ENCODE measurements at regions not wholly inside any gene's neighbourhood (a gene's known extent, or its start where the extent isn't known, plus 50 kb on each side); places are given as distances from the start of the nearest gene placed in this dataset.

GRCh38 chr17:73718912-73719311, 74.7 kb upstream of the SDK2 start:
- 32 to 35% methylated on average over 9 of the region's 9 CpGs for WGBS, 2 donors
- ATAC-seq, result no peak
- no peaks in the 10 kb centered on the region for H3K36me3 ChIP-seq (replicated peaks in 1 of 2; ENCODE audit: insufficient read depth in 1 of 2, low read depth in 2 of 2)

GRCh38 chr17:73719588-73720071, 75.4 kb upstream of the SDK2 start:
- 34 to 36% methylated on average over 3 to 16 of the region's 16 CpGs for WGBS, 2 donors
- no peak overlapping the region for H3K4me3 ChIP-seq
- TF ChIP-seq POLR2A (IDR thresholded peaks at IDR 0.05), result no peak
- no peak for TF ChIP-seq CTCF (IDR thresholded peaks at IDR 0.05)
- no peaks in the 10 kb centered on the region for H3K4me1 ChIP-seq
- DNase-seq (peak in 2 of 4 donors; percentile 12 to 16), ATAC-seq (peak; percentile 35)
- no peaks in the 10 kb centered on the region for H3K27me3 ChIP-seq
- H3K9me3 ChIP-seq, result no peaks in the 10 kb centered on the region
- intact Hi-C loops (cut with DNase I), result no loop called here
- H3K36me3 ChIP-seq (replicated peaks in 1 of 2; ENCODE audit: insufficient read depth in 1 of 2, low read depth in 2 of 2), result no peaks in the 10 kb centered on the region
- H3K27ac ChIP-seq, result no peak overlapping the region

More at GRCh38 chr17:73718912-73719311, 74.7 kb upstream of the SDK2 start:
- Histone ChIP-seq H3K4me3 (no peak overlapping the region), H3K27me3 (no peaks in the 10 kb centered on the region), H3K4me1 (no peaks in the 10 kb centered on the region), H3K27ac (no peak overlapping the region), H3K9me3 (no peaks in the 10 kb centered on the region)
- no peak for DNase-seq
- intact Hi-C loops (cut with DNase I), result no loop called here
- TF ChIP-seq CTCF (IDR thresholded peaks at IDR 0.05), result no peak
- no peak for TF ChIP-seq POLR2A (IDR thresholded peaks at IDR 0.05)

GRCh38 chr17:73720187-73720834, 76.1 kb upstream of the SDK2 start:
- no peak for TF ChIP-seq POLR2A (IDR thresholded peaks at IDR 0.05)
- TF ChIP-seq CTCF (IDR thresholded peaks at IDR 0.05), result no peak
- no peak overlapping the region for H3K4me3 ChIP-seq
- ATAC-seq (peak; percentile 12), DNase-seq (no peak)
- H3K27ac ChIP-seq, result no peak overlapping the region
- no peaks in the 10 kb centered on the region for H3K36me3 ChIP-seq (replicated peaks in 1 of 2; ENCODE audit: insufficient read depth in 1 of 2, low read depth in 2 of 2)
- WGBS, 2 donors, result 81 to 85% methylated on average over 8 to 10 of the region's 10 CpGs
- no peaks in the 10 kb centered on the region for H3K9me3 ChIP-seq
- no peaks in the 10 kb centered on the region for H3K4me1 ChIP-seq
- intact Hi-C loops (cut with DNase I), result no loop called here
- no peaks in the 10 kb centered on the region for H3K27me3 ChIP-seq

GRCh38 chr17:73722165-73722564, 77.9 kb upstream of the SDK2 start:
- ATAC-seq, result no peak
- Histone ChIP-seq H3K27me3 (no peaks in the 10 kb centered on the region), H3K4me1 (no peaks in the 10 kb centered on the region), H3K27ac (no peak overlapping the region), H3K36me3 (replicated peaks in 1 of 2; ENCODE audit: insufficient read depth in 1 of 2, low read depth in 2 of 2) (no peaks in the 10 kb centered on the region), H3K9me3 (no peaks in the 10 kb centered on the region), H3K4me3 (no peak overlapping the region)
- no peak for DNase-seq
- intact Hi-C loops (cut with DNase I), result no loop called here
- TF ChIP-seq POLR2A (IDR thresholded peaks at IDR 0.05), result no peak
- no peak for TF ChIP-seq CTCF (IDR thresholded peaks at IDR 0.05)
- 46 to 55% methylated on average over 6 of the region's 6 CpGs for WGBS, 2 donors

- no peak for TF ChIP-seq CTCF (IDR thresholded peaks at IDR 0.05)
- TF ChIP-seq POLR2A (IDR thresholded peaks at IDR 0.05), result no peak
- Histone ChIP-seq H3K4me3 (no peak overlapping the region), H3K27ac (no peak overlapping the region), H3K27me3 (no peaks in the 10 kb centered on the region), H3K4me1 (no peaks in the 10 kb centered on the region), H3K36me3 (replicated peaks in 1 of 2; ENCODE audit: insufficient read depth in 1 of 2, low read depth in 2 of 2) (no peaks in the 10 kb centered on the region), H3K9me3 (no peaks in the 10 kb centered on the region)
- DNase-seq (no peak), ATAC-seq (no peak)
- intact Hi-C loops (cut with DNase I), result no loop called here
- WGBS, 2 donors, result 43 to 54% methylated on average over 4 of the region's 4 CpGs
Measured at GRCh38 chr17:73723317-73723716, 79.1 kb upstream of the SDK2 start.

All from body of pancreas (tissue), 4 donors.